ENCODE measurements at regions not wholly inside any gene's neighbourhood (a gene's known extent, or its start where the extent isn't known, plus 50 kb on each side); places are given as distances from the start of the nearest gene placed in this dataset.

- no peak for TF ChIP-seq JUND (IDR thresholded peaks at IDR 0.05; ENCODE audit: low read length)
- TF ChIP-seq EZH2 (IDR thresholded peaks at IDR 0.05; ENCODE audit: low read depth, low read length, severe bottlenecking), result no peak
- TF ChIP-seq ATF3 (IDR thresholded peaks at IDR 0.05; ENCODE audit: insufficient read depth, low read depth, low read length), result no peak
- no peak for TF ChIP-seq BRCA1 (IDR thresholded peaks at IDR 0.05; ENCODE audit: low read depth, low read length)
- TF ChIP-seq SIN3A (conservative IDR thresholded peaks at IDR 0.05 in 1 of 2, IDR thresholded peaks at IDR 0.05 in 1 of 2; ENCODE audit: low read depth in 1 of 2, low read length in 2 of 2), result no peak
- TF ChIP-seq EGR1 (IDR thresholded peaks at IDR 0.05; ENCODE audit: borderline replicate concordance, low read depth, low read length), result no peak
- TF ChIP-seq CTCF (IDR thresholded peaks at IDR 0.05; ENCODE audit: control extremely low read depth in 1 of 3, insufficient read depth in 1 of 3, low read depth in 1 of 3, low read length in 3 of 3), result no peak
Measured at GRCh38 chr1:222886878-222887351, 72.1 kb downstream of the DISP1 start.
